ENCODE measurements at regions not wholly inside any gene's neighbourhood (a gene's known extent, or its start where the extent isn't known, plus 50 kb on each side); places are given as distances from the start of the nearest gene placed in this dataset.

- Histone ChIP-seq H3K4me3 (no peak overlapping the region), H3K27ac (no peak overlapping the region), H3K9me3 (no peaks in the 10 kb centered on the region), H3K27me3 (no peaks in the 10 kb centered on the region), H3K4me1 (no peaks in the 10 kb centered on the region), H3K36me3 (no peaks in the 10 kb centered on the region)
- no peak for DNase-seq
- TF ChIP-seq CTCF (IDR thresholded peaks at IDR 0.05) (no peak), POLR2A (IDR thresholded peaks at IDR 0.05) (no peak)
Observed at GRCh38 chr10:8319704-8320103, 265.2 kb downstream of the GATA3 start.

- Histone ChIP-seq H3K36me3 (no peaks in the 10 kb centered on the region), H3K4me3 (no peak overlapping the region), H3K27me3 (no peaks in the 10 kb centered on the region), H3K9me3 (no peaks in the 10 kb centered on the region), H3K27ac (no peak overlapping the region), H3K4me1 (no peaks in the 10 kb centered on the region)
- no peak for DNase-seq
- TF ChIP-seq CTCF (IDR thresholded peaks at IDR 0.05) (no peak), POLR2A (IDR thresholded peaks at IDR 0.05) (no peak)
Observed at GRCh38 chr10:8321990-8322389, 267.5 kb downstream of the GATA3 start.

- TF ChIP-seq POLR2A (IDR thresholded peaks at IDR 0.05) (no peak), CTCF (IDR thresholded peaks at IDR 0.05) (no peak)
- H3K9me3 ChIP-seq = no peaks in the 10 kb centered on the region
- no peaks in the 10 kb centered on the region for H3K4me1 ChIP-seq
- no peaks in the 10 kb centered on the region for H3K36me3 ChIP-seq
- H3K27me3 ChIP-seq = no peaks in the 10 kb centered on the region
- no peak for DNase-seq
- H3K27ac ChIP-seq = no peak overlapping the region
- H3K4me3 ChIP-seq = no peak overlapping the region
Observed at GRCh38 chr10:8323428-8324054, 269.1 kb downstream of the GATA3 start.

GRCh38 chr10:8325024-8325980 lies 270.8 kb downstream of the GATA3 start:
- H3K4me1 ChIP-seq = no peaks in the 10 kb centered on the region
- no peaks in the 10 kb centered on the region for H3K27me3 ChIP-seq
- DNase-seq = no peak
- no peaks in the 10 kb centered on the region for H3K9me3 ChIP-seq
- TF ChIP-seq POLR2A (IDR thresholded peaks at IDR 0.05) = no peak
- no peak for TF ChIP-seq CTCF (IDR thresholded peaks at IDR 0.05)
- no peak overlapping the region for H3K4me3 ChIP-seq
- no peaks in the 10 kb centered on the region for H3K36me3 ChIP-seq
- H3K27ac ChIP-seq = no peak overlapping the region

- Histone ChIP-seq H3K4me3 (no peak overlapping the region), H3K27me3 (no peaks in the 10 kb centered on the region), H3K36me3 (no peaks in the 10 kb centered on the region), H3K9me3 (no peaks in the 10 kb centered on the region), H3K27ac (no peak overlapping the region), H3K4me1 (no peaks in the 10 kb centered on the region)
- no peak for DNase-seq
- TF ChIP-seq CTCF (IDR thresholded peaks at IDR 0.05) = no peak
- no peak for TF ChIP-seq POLR2A (IDR thresholded peaks at IDR 0.05)
Observed at GRCh38 chr10:8326396-8327139, 272.1 kb downstream of the GATA3 start.
